ENCODE measurements at regions not wholly inside any gene's neighbourhood (a gene's known extent, or its start where the extent isn't known, plus 50 kb on each side); places are given as distances from the start of the nearest gene placed in this dataset.

DNA sequence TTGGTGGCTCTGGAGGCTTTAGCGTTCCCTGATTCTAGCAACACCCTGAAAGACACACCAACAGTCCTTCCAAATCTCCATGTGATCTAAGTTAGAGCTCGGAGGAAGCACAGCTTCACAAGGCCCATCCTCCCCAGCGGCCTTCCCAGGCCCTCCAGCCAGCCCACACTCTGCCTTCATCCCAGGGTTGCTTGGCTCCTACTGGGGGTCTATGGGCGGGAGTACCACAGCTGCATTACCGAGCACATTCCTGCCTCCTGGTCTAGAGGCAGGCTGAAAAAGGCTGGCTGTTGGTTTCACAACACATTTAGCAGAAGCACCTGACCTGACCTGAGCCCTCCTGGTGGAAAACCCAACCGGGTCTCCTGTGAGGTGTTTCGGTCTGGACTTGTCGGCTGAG, 54.7 kb upstream of the TRIM67 start:
- TF ChIP-seq, protein P1, sequence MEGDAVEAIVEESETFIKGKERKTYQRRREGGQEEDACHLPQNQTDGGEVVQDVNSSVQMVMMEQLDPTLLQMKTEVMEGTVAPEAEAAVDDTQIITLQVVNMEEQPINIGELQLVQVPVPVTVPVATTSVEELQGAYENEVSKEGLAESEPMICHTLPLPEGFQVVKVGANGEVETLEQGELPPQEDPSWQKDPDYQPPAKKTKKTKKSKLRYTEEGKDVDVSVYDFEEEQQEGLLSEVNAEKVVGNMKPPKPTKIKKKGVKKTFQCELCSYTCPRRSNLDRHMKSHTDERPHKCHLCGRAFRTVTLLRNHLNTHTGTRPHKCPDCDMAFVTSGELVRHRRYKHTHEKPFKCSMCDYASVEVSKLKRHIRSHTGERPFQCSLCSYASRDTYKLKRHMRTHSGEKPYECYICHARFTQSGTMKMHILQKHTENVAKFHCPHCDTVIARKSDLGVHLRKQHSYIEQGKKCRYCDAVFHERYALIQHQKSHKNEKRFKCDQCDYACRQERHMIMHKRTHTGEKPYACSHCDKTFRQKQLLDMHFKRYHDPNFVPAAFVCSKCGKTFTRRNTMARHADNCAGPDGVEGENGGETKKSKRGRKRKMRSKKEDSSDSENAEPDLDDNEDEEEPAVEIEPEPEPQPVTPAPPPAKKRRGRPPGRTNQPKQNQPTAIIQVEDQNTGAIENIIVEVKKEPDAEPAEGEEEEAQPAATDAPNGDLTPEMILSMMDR (conservative IDR thresholded peaks at IDR 0.05; ENCODE audit: low read length), result no peak
- no peak for TF ChIP-seq EZH2phosphoT487 (IDR thresholded peaks at IDR 0.05; ENCODE audit: borderline replicate concordance, low read depth, low read length)

Data from OCI-LY7 (cell line).